ENCODE measurements at regions not wholly inside any gene's neighbourhood (a gene's known extent, or its start where the extent isn't known, plus 50 kb on each side); places are given as distances from the start of the nearest gene placed in this dataset.

- no peak overlapping the region for H2BK5ac ChIP-seq (ENCODE audit: low read depth, low read length)
- ChIA-PET POLR2A (ENCODE audit: partially characterized antibody) (no interaction called here), CTCF (ENCODE audit: partially characterized antibody) (no interaction called here)
- H4K20me1 ChIP-seq (replicated peaks in 1 of 2; ENCODE audit: control insufficient read depth in 1 of 2, insufficient read depth in 2 of 2, low read length in 2 of 2) = no peaks in the 10 kb centered on the region
- no peak overlapping the region for H2BK20ac ChIP-seq (ENCODE audit: low read length)
- H3K23me2 ChIP-seq (ENCODE audit: low read depth, low read length) = no peaks in the 10 kb centered on the region
- DNase-seq (ENCODE audit: low read depth in 1 of 2, low spot score in 2 of 2) = no peak
- H4K91ac ChIP-seq (replicated peaks; ENCODE audit: insufficient read length, low read length) = no peak overlapping the region
- peaks cover 0 to 3% (median 1%) of the 10 kb centered on the region in 4 experiments; a peak in 2 of 7 replicates for H3K27me3 ChIP-seq (replicated peaks in 1 of 4; ENCODE audit: control insufficient read depth in 3 of 4, extremely low read depth in 1 of 4, insufficient read depth in 3 of 4, low read length in 3 of 4)
- H3K18ac ChIP-seq (ENCODE audit: extremely low read depth, low read length) = no peak overlapping the region
- H3K9ac ChIP-seq (replicated peaks in 1 of 4; ENCODE audit: extremely low read depth in 1 of 4, low read depth in 3 of 4, low read length in 3 of 4) = no peak overlapping the region
- no peaks in the 10 kb centered on the region for H3K4me1 ChIP-seq (replicated peaks in 1 of 4; ENCODE audit: control insufficient read depth in 3 of 4, insufficient read depth in 4 of 4, low read length in 3 of 4)
- no peak overlapping the region for H3K4ac ChIP-seq (replicated peaks; ENCODE audit: insufficient read length, low read depth, low read length)
- FAIRE-seq = no peak
- 82% methylated on average over 5 of the region's 5 CpGs; no CpG with 5 or more reads in 1 of the 2 experiments for WGBS, 2 experiments (ENCODE audit: extremely low coverage in 1 of 2, insufficient coverage in 1 of 2, insufficient read length in 1 of 2, insufficient replicate concordance in 2 of 2, low coverage in 1 of 2, low lambda C conversion rate in 2 of 2, missing lambda C conversion rate in 1 of 2)
- H3K14ac ChIP-seq (ENCODE audit: insufficient read length) = no peak overlapping the region
- H2AFZ ChIP-seq (ENCODE audit: low read length) = no peak overlapping the region
- no peak overlapping the region for H4K5ac ChIP-seq (ENCODE audit: insufficient read length, low read depth, low read length)
- H3K23ac ChIP-seq (ENCODE audit: insufficient read length) = no peak overlapping the region
- H3K36me3 ChIP-seq (ENCODE audit: control insufficient read depth in 2 of 4, insufficient read depth in 4 of 4, low read length in 3 of 4) = no peaks in the 10 kb centered on the region
- no peak overlapping the region for H2BK120ac ChIP-seq (replicated peaks; ENCODE audit: low read depth, low read length)
- H2AK5ac ChIP-seq (ENCODE audit: low read depth, low read length) = no peak overlapping the region
- H4K8ac ChIP-seq (ENCODE audit: extremely low read depth, insufficient read depth, low read length) = no peak overlapping the region
- H2BK12ac ChIP-seq (ENCODE audit: low read depth, low read length) = no peak overlapping the region
- H3K56ac ChIP-seq (replicated peaks; ENCODE audit: insufficient read length, low read depth, low read length) = no peak overlapping the region
- H2BK15ac ChIP-seq (ENCODE audit: low read length) = no peak overlapping the region
- no peak overlapping the region for H3K27ac ChIP-seq (ENCODE audit: low read depth, low read length)
- no peaks in the 10 kb centered on the region for H3K79me1 ChIP-seq (ENCODE audit: low read depth, low read length)
- TF ChIP-seq TBP (IDR thresholded peaks at IDR 0.05; ENCODE audit: low read depth, low read length) (no peak), POU5F1 (IDR thresholded peaks at IDR 0.05; ENCODE audit: low read depth, low read length) (no peak), E2F6 (IDR thresholded peaks at IDR 0.05) (no peak), BACH1 (IDR thresholded peaks at IDR 0.05; ENCODE audit: low read length) (no peak), CBX5 (IDR thresholded peaks at IDR 0.05; ENCODE audit: low read depth, low read length) (no peak), JUN (IDR thresholded peaks at IDR 0.05; ENCODE audit: low read depth, low read length) (no peak), MAX (IDR thresholded peaks at IDR 0.05) (no peak), CBX8 (IDR thresholded peaks at IDR 0.05; ENCODE audit: borderline replicate concordance, low read depth, low read length) (no peak), ATF2 (IDR thresholded peaks at IDR 0.05; ENCODE audit: low read length) (no peak)
- H3K9me3 ChIP-seq (ENCODE audit: insufficient read depth in 2 of 2, low read depth in 1 of 2, low read length in 1 of 2) = no peaks in the 10 kb centered on the region; a peak in 1 of 4 replicates
- no peaks in the 10 kb centered on the region for H3K79me2 ChIP-seq (ENCODE audit: control insufficient read depth in 1 of 2, insufficient read depth in 2 of 2, low read length in 2 of 2)
- no peak overlapping the region for H3K4me2 ChIP-seq (ENCODE audit: insufficient read depth in 1 of 2, low read depth in 2 of 2, low read length in 2 of 2)
- H3K4me3 ChIP-seq (ENCODE audit: extremely low read depth in 1 of 4, insufficient read depth in 2 of 4, low read depth in 3 of 4, low read length in 4 of 4) = no peak overlapping the region
Observed at GRCh38 chr20:60073504-60073903, 115.3 kb downstream of the CDH26 start.

Data from H1 (cell line).